Myocyte (in vitro differentiated cells): ENCODE measurements at regions not wholly inside any gene's neighbourhood (a gene's known extent, or its start where the extent isn't known, plus 50 kb on each side); places are given as distances from the start of the nearest gene placed in this dataset.
"Not testable (repeated sequence)": the region's sequence is repeated elsewhere in the genome, so short reads cannot be mapped to it uniquely, and the experiment has no call there.

Experiments used
- DNase-seq: peaks from one replicate; pipeline ENCODE4 v3.0.0-alpha.2; 2012; ENCODE audit warnings: low read depth

DNA sequence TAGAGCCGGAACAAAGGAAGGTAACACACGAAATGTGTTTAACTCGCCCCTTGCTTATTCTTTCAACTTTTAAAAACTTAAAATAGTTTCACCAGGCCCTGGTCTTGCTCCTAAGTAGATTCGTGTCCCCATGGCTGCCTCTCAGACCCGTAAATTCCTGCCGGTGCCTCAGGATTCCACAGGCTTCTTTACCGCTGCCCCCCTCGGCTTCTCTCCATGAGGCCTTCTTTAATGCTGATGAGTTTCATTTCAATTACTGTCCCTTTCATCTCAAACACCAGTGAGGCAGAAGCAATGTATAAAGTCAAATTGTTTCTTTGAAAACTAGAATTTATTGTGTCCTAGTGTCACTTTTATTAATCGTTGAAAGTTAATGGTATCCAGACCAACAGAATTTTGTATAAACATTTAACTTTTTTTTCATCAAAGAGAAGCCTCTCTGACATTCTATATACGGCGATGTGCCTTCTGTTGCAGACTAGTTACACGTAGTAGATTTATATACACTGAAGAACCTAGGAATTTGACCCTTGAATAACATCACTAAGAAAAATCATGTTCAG, 225.2 kb downstream of the C7orf25 start:
- no peak for DNase-seq

DNA sequence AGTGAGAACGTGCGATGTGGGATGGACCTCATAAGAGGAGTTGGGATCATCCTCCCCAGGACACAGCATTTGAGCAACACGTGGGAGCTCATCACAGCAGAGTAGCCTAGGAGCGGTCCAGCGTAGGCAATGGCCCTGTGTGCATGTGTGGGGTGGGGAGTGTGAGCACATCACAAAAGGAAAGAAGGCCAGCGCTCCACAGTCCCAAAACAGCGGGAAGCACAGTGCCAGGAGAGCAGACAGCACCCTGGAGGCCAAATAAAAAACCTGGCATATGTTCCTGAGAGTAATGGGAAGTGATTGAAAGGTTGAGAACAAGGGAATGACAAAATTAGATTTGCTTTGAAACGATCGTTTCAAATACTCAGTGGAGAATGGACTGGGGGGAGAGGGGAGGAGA, 226.0 kb downstream of the C7orf25 start:
- no peak for DNase-seq

DNA sequence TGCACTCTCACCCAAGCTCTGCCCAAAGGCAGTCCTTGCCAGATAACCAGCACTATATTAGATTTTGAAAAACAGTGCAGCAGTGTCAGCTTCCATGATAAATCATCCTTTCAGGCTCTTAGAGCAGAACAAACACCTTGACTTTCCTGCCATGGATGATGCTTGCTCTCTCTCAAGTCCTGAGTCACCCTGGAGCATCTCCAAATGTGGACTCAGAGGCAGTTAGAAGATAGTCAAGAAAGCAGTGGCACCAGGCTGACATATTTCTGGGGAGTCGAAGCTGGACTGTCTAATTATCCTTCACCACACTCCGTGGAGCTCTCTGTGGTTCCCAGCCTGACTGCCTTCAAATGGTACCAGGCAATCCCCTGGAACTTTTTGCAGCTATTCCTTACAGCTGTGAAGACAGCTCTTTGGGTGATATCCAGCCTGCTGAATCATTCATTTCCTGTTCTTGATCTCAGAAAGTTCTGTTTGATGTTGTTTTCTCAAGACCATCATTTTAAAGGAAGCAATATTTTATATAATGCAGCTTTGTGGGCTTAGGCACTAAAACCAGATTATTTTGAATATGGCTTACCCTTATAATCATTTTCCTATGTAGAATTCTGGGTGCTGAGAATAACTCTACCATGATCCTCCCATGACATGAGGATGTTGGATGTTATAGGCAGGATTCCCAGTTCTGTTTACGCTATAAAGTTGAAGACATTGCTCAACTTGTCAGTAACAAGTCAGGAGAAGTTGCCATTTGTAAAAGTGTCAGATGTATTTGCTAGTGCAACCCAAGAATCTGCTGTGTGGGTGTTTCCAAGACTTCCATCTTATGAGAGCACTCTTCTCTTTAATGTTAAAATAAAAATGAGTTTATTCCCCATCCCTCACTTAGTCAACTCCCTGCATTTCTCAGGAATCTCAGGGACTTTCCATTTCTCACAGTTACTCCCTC, 233.8 kb downstream of the C7orf25 start:
- DNase-seq: peak; percentile 72

DNA sequence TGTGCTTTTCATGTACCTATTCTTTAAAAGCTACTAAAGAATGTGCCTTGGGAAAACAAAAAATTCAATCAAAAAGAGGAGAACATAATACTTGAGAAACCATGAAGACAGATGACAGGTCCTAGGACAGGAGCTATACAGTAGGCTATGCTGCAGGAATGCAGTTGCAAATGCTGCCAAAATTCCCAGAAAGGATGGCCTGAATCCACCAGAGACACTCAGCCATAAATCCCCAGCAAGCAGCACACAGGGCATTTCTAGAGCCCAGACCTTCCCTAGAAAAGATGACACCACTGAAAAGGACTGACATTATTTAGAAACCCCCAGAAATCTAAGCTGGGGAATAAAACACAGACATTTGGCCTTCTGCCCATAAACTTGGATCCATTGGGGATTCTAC, 237.3 kb downstream of the C7orf25 start:
- DNase-seq: no peak

DNA sequence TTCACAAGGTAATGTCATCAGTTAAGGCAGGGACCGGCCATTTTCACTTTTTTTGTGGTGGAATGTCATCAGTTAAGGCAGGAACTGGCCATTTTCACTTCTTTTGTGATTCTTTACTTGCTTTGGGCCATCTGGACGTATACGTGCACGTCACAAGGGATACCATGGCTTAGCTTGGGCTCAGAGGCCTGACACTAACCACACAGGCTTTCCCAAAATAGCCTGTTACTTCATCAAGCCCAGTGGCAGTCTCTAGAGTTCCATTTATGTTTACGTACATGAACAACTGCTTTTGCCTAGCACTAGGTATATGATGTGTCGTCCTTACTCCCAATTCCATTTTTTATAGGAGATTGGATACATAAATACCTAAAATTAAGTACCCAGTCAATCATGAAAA, 237.9 kb downstream of the C7orf25 start:
- DNase-seq: peak; percentile 70

DNA sequence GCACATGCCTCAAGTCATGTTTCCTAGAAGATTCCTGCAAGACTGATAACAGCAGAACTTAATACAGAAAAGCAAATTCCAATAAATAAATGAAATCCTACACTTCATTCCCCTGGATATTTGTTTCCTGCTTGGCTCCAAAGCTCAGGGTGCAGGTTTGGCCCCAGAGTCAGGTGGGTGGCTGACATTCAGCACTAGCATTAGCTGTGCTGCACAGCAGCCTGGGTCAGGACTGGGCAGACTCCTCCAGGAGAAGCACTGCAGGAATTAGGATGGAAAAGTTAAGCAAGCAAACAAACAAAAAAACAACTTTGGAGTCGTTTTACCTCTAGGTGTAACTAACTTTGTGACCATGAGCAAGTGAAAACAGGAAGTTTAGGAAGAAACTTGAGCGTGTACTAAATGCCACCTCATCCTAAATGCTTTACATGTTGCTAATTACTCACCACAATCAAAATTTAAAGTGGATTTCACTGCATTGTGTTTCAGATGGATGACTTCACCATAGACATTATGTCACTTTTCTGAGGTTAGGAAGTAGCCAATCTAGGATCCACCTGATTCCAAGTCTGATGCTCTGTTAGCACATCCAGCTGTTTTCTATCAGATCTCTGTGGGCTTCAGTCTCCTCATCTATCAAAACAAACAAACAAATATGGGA, 239.4 kb downstream of the C7orf25 start:
- DNase-seq: no peak

DNA sequence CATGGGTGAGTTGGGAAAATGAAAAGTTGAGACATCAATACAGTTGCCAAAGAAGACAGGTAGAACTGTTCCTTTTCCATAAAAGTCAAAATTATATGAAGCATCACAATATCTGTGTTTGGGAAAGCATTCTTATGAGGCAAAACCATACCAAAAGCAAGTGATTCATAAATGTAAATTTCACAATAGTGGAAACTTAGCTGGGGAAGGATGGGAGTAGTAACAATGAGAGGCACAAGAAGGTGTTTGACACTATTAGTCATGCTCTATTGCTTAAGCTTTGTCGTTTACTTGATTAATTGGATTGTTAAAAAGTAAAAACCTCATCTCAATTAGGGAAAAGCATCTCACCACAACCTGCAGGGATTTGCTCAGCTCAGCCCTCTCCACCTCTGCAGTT, 240.2 kb downstream of the C7orf25 start:
- DNase-seq: no peak

DNA sequence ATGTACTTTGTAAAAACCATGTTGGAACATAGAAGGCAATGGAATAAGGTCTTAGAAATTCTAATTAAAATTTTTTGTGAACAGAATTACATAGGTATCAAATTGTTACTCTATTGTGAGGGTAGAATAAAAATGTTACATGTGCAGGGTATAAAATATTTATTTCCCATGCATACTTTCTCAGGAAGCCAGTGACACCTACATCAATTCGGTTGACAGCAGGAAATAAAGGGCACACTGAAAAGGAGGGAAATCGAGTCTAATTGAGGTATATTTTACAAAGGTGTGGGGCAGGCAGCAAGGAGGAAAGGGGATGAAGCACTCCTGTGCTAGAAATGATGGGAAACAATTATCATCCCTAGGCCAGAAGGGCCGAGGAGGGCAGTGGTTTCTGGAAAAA, 244.9 kb downstream of the C7orf25 start:
- no peak for DNase-seq

DNA sequence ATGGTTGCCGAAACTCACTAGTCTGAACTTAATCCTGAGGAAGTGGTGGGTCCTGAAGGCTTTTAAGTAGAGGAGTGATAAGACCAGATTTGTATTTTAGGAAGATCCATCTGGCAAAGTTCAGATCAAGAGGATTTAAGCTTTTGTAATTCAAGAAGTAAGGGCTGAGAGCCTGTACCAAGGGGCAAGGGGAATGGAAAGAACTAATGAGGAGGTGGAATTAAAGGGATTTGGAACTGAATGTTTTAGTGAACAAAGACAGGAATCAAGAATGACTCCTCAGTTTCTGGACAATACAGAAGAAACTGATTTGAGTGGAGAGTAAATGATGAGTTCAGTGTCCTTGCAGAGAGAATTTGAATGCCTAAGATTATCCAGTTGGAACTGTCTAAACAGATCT, 249.0 kb downstream of the C7orf25 start:
- no peak for DNase-seq

DNA sequence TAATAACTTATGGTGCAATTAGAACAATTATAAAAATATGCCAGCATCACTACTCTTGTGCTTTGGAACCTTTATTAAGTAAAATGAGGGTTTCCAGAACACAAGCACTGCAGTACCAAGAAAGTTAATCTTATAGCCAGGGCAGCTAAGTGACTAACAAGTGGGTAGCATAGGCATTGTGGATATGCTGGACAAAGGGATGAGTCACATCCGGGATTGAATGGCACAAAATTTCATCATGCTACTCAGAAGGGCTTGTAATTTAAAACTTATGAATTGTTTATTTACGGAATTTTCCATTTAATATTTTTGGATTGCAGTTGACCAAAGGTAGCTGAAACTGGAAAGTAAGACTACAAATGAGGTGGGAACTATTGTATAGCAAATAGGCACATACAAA, 250.6 kb downstream of the C7orf25 start:
- peak; percentile 67 for DNase-seq

DNA sequence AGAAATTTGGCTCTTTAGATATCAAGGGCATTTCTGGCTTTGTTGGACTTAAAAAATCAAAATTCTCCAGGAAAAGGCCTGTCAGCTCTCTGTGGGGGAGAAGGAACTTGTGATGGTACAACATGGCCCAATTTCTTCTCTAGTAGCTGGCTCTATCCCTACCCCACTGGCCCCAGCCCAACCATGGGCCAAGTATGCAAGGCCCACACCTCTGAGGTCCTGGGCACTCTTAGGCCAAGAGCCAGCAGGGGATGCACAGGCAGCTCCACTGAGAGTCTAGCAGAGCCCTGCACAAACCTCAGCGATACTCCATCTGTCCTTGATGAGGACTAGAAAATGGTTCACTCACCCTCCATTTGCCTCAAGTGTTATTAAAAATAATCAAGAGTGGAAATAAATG, 261.2 kb downstream of the C7orf25 start:
- no peak for DNase-seq

DNA sequence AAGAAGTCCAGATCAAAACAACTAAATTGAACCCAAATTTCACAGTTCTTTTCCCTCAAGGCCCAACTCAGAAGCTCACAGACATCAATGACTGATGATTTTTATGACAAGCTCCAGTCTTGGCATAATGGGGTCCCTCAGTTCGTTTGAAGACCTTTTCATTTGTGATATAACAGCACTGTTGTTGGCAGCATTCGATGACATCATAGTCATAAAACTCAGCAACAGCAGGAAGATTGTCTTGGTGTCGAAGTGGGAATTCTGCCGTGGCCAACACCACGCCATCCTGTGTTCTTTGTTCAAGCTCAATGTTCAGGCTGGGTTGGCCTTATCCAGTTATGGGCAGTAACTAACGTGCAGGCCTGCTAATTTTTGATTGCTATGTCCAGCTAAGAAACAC, 261.7 kb downstream of the C7orf25 start:
- DNase-seq: no peak

DNA sequence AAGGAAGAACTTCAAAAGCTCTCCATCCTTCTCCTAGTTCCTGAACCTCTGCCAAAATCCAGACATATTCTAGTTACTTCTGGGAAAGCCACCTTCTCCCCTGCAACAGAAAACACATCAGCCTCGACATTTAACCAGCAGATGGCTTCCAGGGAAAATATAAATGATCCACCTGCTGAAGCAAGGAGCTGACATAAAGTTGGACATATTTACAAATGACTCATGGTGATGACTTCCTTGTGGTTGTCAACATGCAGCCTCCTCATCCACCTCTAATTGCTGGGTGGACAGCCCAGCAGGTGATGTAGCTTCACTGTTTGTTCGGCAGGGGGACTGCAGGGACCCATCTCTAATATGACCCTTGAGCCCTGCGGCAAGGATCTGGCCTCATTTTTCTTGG, 266.0 kb downstream of the C7orf25 start:
- no peak for DNase-seq

DNA sequence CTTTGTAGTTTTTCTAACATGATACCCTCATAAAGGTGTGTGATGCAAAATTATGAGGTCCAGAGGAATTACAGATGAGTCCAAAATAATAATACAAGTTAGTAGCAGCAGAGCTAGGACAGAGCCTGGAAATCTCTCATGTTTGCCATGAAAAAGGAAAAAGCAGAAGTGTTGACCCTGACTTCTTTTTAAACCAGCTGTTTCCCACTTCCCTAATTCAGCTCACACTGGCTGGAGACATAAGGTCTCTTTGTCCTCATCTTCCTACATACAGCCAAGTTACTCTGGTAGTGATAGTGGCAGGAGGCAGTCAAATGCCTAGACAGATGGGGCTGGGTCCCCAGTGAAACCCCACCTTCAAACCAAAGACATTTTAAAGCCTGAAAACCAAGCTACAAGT, 269.2 kb downstream of the C7orf25 start:
- no peak for DNase-seq

DNA sequence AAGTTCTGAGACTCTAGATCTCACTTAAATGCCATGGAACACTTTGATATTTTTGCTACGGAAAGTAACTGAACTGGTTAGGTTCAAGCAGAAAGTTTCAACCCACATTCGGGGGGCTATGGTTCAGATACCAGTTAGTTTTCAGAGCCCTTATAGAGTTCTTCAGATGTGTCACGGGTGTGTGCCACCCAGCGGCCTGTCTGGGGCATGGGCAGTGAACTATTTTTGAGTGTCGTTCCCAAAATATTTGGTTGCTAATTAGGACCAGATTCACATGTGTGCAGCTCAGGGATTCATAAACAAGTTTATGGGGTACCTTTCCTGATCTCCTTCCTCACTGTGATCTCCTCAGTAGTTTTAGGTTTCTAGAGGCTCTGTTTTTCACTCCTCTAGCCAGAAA, 271.9 kb downstream of the C7orf25 start:
- no peak for DNase-seq

DNA sequence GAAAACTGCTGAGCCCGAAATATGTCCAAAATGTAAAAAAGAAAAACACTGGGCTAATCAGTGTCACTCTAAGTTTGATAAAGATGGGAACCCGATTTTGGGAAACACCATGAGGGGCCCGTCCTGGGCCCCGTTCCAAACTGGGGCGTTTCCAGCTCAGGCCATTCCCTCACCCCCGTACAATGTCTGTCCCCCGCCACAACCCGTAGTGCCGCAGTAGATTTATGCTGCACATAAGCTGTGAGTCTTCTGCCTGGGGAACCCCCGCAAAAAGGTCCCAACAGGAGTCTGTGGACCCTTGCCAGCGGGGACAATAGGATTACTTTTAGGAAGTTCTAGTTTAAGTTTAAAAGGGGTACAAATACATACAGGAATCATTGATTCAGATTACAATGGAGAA, 275.5 kb downstream of the C7orf25 start:
- not testable (repeated sequence) for DNase-seq

DNA sequence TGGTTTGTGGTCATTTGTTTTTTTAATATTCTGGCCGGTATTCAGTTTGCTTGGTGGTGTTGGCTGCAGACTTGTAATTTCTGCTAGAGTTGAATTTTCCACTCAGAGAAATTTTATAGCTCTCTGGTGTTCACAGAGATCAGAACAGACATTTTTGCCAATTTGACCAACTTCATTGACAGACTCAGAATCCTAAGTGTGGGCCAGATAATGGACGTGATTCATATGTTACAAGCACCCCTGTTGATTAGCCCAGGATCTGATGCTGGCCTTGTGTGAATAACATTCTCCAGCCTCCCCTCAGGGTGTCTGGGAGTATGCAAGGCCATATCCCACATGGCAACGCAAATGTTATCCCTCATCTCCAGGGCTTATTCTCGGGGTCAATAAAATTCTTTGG, 283.8 kb downstream of the C7orf25 start:
- DNase-seq: no peak

DNA sequence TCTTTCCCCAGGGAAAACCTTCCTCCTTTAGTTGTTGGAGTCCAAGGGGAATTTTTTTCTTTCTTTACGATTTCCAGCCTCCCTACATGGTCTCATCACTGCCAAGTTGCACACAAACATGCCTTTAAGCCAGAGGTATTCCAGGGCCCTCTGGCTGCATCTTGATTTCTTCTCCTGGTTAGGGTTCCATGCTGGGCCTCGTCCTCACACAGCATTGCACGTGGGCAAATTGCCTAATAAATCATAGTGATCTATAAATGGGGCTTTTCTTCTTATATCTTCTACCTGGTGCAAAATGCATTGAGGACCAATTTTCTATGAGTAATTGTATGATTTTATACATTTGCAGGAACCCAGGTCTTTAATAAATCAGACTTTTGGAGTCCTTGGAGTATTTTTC, 284.2 kb downstream of the C7orf25 start:
- DNase-seq: no peak

DNA sequence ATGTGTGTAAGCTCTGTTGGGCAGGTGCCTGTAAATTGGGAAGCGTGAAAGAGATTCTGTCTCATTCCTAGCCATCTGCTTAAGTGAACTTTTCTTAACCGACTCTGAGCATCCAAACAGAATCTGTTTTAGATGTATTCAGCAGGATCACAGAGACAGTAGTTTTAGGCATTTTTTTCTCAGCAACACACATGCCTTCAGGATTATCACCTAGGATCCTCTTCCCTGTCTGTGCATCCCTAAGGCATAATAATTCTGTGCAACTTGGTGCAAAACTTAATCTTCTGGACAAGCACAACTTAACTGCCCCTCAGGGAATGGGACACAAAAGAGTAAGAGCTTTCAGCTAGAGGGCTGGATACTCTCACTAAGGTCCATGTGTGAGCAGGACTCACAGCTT, 284.8 kb downstream of the C7orf25 start:
- DNase-seq: no peak

DNA sequence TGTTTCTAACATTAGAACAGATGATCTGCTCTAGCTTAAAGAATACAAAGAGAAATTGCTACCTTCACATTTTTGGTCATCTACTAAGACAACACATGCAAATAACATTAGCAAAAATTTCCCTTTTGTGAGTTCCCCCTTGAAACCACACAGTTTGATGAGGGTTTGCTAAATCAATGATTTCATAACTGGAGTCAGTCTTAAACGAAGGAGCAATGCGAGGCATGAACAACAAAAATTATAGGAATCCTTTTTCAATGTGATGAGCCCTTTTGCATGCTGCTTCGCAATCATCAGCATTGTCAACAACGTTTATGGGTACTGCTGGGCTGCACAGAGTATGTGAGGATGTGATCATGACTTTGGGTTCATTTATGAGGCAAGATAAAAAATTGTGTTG, 286.4 kb downstream of the C7orf25 start:
- no peak for DNase-seq

DNA sequence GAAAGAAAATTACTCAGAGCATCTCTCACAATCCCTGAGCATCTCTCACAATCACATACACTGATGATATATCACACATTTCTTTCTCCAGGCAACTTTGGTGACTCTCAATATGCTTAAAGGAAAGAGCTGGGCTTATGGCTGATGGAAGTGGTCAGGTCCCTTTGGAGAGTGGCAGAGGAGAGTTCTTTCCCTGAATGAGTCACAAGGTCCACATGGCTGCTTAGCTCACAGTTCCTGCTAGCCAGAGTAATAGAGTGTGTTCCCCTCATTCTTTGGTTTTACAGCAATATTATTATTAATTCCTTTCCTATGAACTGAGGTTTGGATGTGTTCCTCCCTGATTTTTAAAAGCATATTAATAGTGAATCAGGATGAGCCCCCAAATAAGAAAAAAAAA, 287.4 kb downstream of the C7orf25 start:
- peak; percentile 28 for DNase-seq

DNA sequence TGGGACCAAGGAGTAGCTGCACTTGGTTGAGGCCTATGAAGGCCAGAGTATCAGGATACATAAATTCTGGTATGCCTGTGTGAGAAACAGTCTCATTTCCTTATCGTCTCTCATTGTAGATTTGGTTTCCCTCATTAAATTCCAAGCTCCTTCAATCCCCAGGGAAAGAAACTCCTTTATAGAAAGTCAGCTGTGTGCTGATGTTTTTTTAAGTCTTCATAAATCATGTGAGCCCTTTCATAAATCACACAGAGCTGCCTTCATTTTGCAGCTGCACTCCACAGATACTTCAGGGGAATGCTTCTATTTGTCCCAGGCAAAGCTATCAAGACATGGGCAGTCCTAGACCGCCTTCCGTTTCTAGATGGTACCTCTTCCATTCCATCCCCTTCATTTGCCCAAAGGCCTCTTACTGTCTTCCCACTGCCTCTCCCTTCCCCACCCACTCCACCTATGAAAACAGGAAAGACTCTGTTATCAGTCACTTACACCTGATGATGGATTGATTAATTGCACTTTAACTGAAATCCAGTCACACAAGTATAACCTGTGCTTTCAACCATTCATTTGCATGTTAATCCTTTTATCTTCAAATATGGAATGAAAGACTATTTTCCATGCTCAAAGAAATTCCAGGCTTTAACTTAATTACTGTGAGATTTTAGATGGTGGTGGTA, 290.2 kb downstream of the C7orf25 start:
- peak; percentile 22 for DNase-seq
